ENCODE measurements at regions not wholly inside any gene's neighbourhood (a gene's known extent, or its start where the extent isn't known, plus 50 kb on each side); places are given as distances from the start of the nearest gene placed in this dataset.

DNA sequence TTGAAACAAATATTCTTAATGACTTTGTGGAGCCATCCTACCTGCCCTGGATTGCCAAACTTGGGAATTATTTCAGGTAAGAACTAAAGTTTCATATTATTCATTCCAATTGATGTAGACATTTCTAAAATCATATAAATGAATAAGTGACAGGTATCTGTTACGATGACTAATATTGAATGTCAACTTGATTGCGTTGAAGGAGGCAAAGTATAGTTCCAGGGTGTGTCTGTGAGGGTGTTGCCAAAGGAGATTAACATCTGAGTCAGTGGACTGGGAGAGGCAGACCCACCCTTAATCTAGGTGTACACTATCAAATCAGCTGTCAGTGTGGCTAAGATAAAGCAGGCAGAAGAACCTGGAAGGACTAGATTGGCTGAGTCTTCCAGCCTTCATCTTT is 1688.4 kb upstream of the CDH9 start:
- ATAC-seq, result no peak
- TF ChIP-seq GLIS3 (CRISPR knock-in tag; IDR thresholded peaks at IDR 0.05), result no peak
- no peak for TF ChIP-seq BACH2 (CRISPR knock-in tag; IDR thresholded peaks at IDR 0.05; ENCODE audit: borderline replicate concordance)
- no peak for TF ChIP-seq SNAI2 (CRISPR knock-in tag; IDR thresholded peaks at IDR 0.05)
- TF ChIP-seq, protein P1, sequence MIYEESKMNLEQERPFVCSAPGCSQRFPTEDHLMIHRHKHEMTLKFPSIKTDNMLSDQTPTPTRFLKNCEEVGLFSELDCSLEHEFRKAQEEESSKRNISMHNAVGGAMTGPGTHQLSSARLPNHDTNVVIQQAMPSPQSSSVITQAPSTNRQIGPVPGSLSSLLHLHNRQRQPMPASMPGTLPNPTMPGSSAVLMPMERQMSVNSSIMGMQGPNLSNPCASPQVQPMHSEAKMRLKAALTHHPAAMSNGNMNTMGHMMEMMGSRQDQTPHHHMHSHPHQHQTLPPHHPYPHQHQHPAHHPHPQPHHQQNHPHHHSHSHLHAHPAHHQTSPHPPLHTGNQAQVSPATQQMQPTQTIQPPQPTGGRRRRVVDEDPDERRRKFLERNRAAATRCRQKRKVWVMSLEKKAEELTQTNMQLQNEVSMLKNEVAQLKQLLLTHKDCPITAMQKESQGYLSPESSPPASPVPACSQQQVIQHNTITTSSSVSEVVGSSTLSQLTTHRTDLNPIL (CRISPR knock-in tag; IDR thresholded peaks at IDR 0.05; ENCODE audit: low read depth), result no peak
- TF ChIP-seq, protein P2, sequence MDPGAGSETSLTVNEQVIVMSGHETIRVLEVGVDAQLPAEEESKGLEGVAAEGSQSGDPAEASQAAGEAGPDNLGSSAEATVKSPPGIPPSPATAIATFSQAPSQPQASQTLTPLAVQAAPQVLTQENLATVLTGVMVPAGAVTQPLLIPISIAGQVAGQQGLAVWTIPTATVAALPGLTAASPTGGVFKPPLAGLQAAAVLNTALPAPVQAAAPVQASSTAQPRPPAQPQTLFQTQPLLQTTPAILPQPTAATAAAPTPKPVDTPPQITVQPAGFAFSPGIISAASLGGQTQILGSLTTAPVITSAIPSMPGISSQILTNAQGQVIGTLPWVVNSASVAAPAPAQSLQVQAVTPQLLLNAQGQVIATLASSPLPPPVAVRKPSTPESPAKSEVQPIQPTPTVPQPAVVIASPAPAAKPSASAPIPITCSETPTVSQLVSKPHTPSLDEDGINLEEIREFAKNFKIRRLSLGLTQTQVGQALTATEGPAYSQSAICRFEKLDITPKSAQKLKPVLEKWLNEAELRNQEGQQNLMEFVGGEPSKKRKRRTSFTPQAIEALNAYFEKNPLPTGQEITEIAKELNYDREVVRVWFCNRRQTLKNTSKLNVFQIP (CRISPR knock-in tag; IDR thresholded peaks at IDR 0.05; ENCODE audit: borderline replicate concordance, low read depth), result no peak
- TF ChIP-seq TCF4 (CRISPR knock-in tag; IDR thresholded peaks at IDR 0.05; ENCODE audit: borderline replicate concordance), result no peak
- TF ChIP-seq CSDC2 (CRISPR knock-in tag; IDR thresholded peaks at IDR 0.05), result no peak
- no peak for TF ChIP-seq TOX (CRISPR knock-in tag; IDR thresholded peaks at IDR 0.05; ENCODE audit: borderline replicate concordance)
- no peak for TF ChIP-seq ZFP3 (CRISPR knock-in tag; IDR thresholded peaks at IDR 0.05)
- TF ChIP-seq, protein P3, sequence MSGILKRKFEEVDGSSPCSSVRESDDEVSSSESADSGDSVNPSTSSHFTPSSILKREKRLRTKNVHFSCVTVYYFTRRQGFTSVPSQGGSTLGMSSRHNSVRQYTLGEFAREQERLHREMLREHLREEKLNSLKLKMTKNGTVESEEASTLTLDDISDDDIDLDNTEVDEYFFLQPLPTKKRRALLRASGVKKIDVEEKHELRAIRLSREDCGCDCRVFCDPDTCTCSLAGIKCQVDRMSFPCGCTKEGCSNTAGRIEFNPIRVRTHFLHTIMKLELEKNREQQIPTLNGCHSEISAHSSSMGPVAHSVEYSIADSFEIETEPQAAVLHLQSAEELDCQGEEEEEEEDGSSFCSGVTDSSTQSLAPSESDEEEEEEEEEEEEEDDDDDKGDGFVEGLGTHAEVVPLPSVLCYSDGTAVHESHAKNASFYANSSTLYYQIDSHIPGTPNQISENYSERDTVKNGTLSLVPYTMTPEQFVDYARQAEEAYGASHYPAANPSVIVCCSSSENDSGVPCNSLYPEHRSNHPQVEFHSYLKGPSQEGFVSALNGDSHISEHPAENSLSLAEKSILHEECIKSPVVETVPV (CRISPR knock-in tag; IDR thresholded peaks at IDR 0.05), result no peak
- TF ChIP-seq, protein P4, sequence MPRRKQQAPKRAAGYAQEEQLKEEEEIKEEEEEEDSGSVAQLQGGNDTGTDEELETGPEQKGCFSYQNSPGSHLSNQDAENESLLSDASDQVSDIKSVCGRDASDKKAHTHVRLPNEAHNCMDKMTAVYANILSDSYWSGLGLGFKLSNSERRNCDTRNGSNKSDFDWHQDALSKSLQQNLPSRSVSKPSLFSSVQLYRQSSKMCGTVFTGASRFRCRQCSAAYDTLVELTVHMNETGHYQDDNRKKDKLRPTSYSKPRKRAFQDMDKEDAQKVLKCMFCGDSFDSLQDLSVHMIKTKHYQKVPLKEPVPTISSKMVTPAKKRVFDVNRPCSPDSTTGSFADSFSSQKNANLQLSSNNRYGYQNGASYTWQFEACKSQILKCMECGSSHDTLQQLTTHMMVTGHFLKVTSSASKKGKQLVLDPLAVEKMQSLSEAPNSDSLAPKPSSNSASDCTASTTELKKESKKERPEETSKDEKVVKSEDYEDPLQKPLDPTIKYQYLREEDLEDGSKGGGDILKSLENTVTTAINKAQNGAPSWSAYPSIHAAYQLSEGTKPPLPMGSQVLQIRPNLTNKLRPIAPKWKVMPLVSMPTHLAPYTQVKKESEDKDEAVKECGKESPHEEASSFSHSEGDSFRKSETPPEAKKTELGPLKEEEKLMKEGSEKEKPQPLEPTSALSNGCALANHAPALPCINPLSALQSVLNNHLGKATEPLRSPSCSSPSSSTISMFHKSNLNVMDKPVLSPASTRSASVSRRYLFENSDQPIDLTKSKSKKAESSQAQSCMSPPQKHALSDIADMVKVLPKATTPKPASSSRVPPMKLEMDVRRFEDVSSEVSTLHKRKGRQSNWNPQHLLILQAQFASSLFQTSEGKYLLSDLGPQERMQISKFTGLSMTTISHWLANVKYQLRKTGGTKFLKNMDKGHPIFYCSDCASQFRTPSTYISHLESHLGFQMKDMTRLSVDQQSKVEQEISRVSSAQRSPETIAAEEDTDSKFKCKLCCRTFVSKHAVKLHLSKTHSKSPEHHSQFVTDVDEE (CRISPR knock-in tag; IDR thresholded peaks at IDR 0.05), result no peak
- no peak for TF ChIP-seq ARNTL (CRISPR knock-in tag; IDR thresholded peaks at IDR 0.05; ENCODE audit: borderline replicate concordance, low read depth)
- TF ChIP-seq, protein P5, sequence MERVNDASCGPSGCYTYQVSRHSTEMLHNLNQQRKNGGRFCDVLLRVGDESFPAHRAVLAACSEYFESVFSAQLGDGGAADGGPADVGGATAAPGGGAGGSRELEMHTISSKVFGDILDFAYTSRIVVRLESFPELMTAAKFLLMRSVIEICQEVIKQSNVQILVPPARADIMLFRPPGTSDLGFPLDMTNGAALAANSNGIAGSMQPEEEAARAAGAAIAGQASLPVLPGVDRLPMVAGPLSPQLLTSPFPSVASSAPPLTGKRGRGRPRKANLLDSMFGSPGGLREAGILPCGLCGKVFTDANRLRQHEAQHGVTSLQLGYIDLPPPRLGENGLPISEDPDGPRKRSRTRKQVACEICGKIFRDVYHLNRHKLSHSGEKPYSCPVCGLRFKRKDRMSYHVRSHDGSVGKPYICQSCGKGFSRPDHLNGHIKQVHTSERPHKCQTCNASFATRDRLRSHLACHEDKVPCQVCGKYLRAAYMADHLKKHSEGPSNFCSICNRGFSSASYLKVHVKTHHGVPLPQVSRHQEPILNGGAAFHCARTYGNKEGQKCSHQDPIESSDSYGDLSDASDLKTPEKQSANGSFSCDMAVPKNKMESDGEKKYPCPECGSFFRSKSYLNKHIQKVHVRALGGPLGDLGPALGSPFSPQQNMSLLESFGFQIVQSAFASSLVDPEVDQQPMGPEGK (CRISPR knock-in tag; IDR thresholded peaks at IDR 0.05; ENCODE audit: borderline replicate concordance), result no peak
- TF ChIP-seq ZC3H10 (CRISPR knock-in tag; IDR thresholded peaks at IDR 0.05), result no peak
- TF ChIP-seq ESRRG (CRISPR knock-in tag; IDR thresholded peaks at IDR 0.05), result no peak

DNA sequence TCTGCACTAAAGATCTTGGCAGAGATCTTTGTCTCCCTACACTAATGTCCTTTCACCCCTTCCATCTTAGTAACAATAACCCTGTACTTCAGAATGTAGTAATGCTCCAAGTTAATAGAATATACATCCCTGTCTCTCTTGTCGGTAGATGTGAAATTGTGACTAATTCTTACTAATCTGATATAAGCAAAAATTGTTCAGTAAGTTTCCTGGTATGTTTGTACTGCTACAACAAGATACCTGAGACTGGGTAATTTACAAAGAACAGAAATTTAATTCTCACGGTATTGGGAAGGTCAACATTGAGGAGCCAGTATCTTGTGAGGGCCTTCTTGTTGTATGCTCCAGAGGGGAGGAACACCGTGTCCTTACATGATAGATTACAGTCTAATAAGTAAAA is 1686.6 kb upstream of the CDH9 start:
- TF ChIP-seq SNAI2 (CRISPR knock-in tag; IDR thresholded peaks at IDR 0.05), result no peak
- TF ChIP-seq BACH2 (CRISPR knock-in tag; IDR thresholded peaks at IDR 0.05; ENCODE audit: borderline replicate concordance), result no peak
- TF ChIP-seq, protein P5 (CRISPR knock-in tag; IDR thresholded peaks at IDR 0.05; ENCODE audit: borderline replicate concordance), result no peak
- no peak for TF ChIP-seq TOX (CRISPR knock-in tag; IDR thresholded peaks at IDR 0.05; ENCODE audit: borderline replicate concordance)
- TF ChIP-seq ZNF70 (CRISPR knock-in tag; IDR thresholded peaks at IDR 0.05), result no peak
- no peak for TF ChIP-seq CSDC2 (CRISPR knock-in tag; IDR thresholded peaks at IDR 0.05)
- no peak for TF ChIP-seq ZFP3 (CRISPR knock-in tag; IDR thresholded peaks at IDR 0.05)
- TF ChIP-seq OSR1 (CRISPR knock-in tag; IDR thresholded peaks at IDR 0.05), result no peak
- TF ChIP-seq, protein P1 (CRISPR knock-in tag; IDR thresholded peaks at IDR 0.05; ENCODE audit: low read depth), result no peak
- TF ChIP-seq GLIS3 (CRISPR knock-in tag; IDR thresholded peaks at IDR 0.05), result no peak
- TF ChIP-seq, protein P4 (CRISPR knock-in tag; IDR thresholded peaks at IDR 0.05), result no peak
- TF ChIP-seq TCF4 (CRISPR knock-in tag; IDR thresholded peaks at IDR 0.05; ENCODE audit: borderline replicate concordance), result no peak
- TF ChIP-seq ZFP30 (CRISPR knock-in tag; IDR thresholded peaks at IDR 0.05), result no peak
- no peak for TF ChIP-seq ARNTL (CRISPR knock-in tag; IDR thresholded peaks at IDR 0.05; ENCODE audit: borderline replicate concordance, low read depth)
- TF ChIP-seq, protein P2 (CRISPR knock-in tag; IDR thresholded peaks at IDR 0.05; ENCODE audit: borderline replicate concordance, low read depth), result no peak
- TF ChIP-seq ZNF565 (CRISPR knock-in tag; conservative IDR thresholded peaks at IDR 0.05; ENCODE audit: low read depth), result no peak
- ATAC-seq, result no peak

Data from SK-N-SH treated with all-trans-retinoic acid at 6 μM for 48 hours (cell line).